Epidermal melanocyte (primary cell): ENCODE measurements at regions not wholly inside any gene's neighbourhood (a gene's known extent, or its start where the extent isn't known, plus 50 kb on each side); places are given as distances from the start of the nearest gene placed in this dataset.

Experiments
- DNase-seq: peaks from one replicate; pipeline ENCODE4 v3.0.0; 2011; ENCODE audit warnings: low spot score; ENCODE audit not compliant: insufficient read length

- DNase-seq = no peak
Measured at GRCh38 chr9:107210775-107211174, 72.3 kb upstream of the RAD23B start.

GRCh38 chr9:107211284-107211923 lies 71.7 kb upstream of the RAD23B start:
- no peak for DNase-seq

GRCh38 chr9:107212613-107213012 lies 70.5 kb upstream of the RAD23B start:
- no peak for DNase-seq

- DNase-seq = no peak
Measured at GRCh38 chr9:107213080-107213479, 70.0 kb upstream of the RAD23B start.

GRCh38 chr9:107213561-107214028 lies 69.5 kb upstream of the RAD23B start:
- DNase-seq = peak; percentile 74

- DNase-seq = no peak
Measured at GRCh38 chr9:107214381-107214780, 68.7 kb upstream of the RAD23B start.

GRCh38 chr9:107214915-107215314 lies 68.2 kb upstream of the RAD23B start:
- no peak for DNase-seq

GRCh38 chr9:107215381-107215780 lies 67.7 kb upstream of the RAD23B start:
- no peak for DNase-seq

GRCh38 chr9:107216329-107216728 lies 66.8 kb upstream of the RAD23B start:
- DNase-seq = no peak

GRCh38 chr9:107218829-107219485 lies 64.1 kb upstream of the RAD23B start:
- no peak for DNase-seq

- DNase-seq = no peak
Measured at GRCh38 chr9:107219486-107220077, 63.5 kb upstream of the RAD23B start.

- DNase-seq = no peak
Measured at GRCh38 chr9:107221321-107221720, 61.8 kb upstream of the RAD23B start.

- DNase-seq = no peak
Measured at GRCh38 chr9:107222020-107222522, 61.0 kb upstream of the RAD23B start.

GRCh38 chr9:107223381-107223780 lies 59.7 kb upstream of the RAD23B start:
- no peak for DNase-seq

GRCh38 chr9:107224252-107224651 lies 58.8 kb upstream of the RAD23B start:
- DNase-seq = no peak

- no peak for DNase-seq
Measured at GRCh38 chr9:107226421-107226820, 56.7 kb upstream of the RAD23B start.

- DNase-seq = no peak
Measured at GRCh38 chr9:107227774-107228173, 55.3 kb upstream of the RAD23B start.

GRCh38 chr9:107228496-107229039 lies 54.5 kb upstream of the RAD23B start:
- DNase-seq = no peak

- no peak for DNase-seq
Measured at GRCh38 chr9:107229241-107229741, 53.8 kb upstream of the RAD23B start.
